Gastrocnemius medialis (tissue), 4 donors: ENCODE measurements at regions not wholly inside any gene's neighbourhood (a gene's known extent, or its start where the extent isn't known, plus 50 kb on each side); places are given as distances from the start of the nearest gene placed in this dataset.
"Not testable (repeated sequence)": the region's sequence is repeated elsewhere in the genome, so short reads cannot be mapped to it uniquely, and the experiment has no call there.

Experiments used
- ATAC-seq, 2 donors: fragments of 150-250 bp; one replicate each; pipeline ENCODE4 v1.9.1; 2016
- DNase-seq, 2 donors: peaks; one replicate each; pipeline ENCODE4 v3.0.0-alpha.2; 2019
- H3K27ac ChIP-seq, 4 donors: fragments of 200-600 bp; sonication (generic); 1 replicate in 1 of 4; 2 replicates in 3 of 4; pipeline ENCODE4 v1.5.1; 2016 to 2018; ENCODE audit warnings: mild to moderate bottlenecking in 2 of 4, moderate library complexity in 1 of 4
- H3K27me3 ChIP-seq, 3 donors: fragments of 200-600 bp; sonication (generic) in 2 of 3; 1 replicate in 1 of 3; 2 replicates in 2 of 3; pipeline versions ENCODE4 v1.5.1 to v1.6.0; 2016 to 2019; ENCODE audit warnings: mild to moderate bottlenecking in 1 of 3, moderate library complexity in 1 of 3
- H3K36me3 ChIP-seq, 2 donors: fragments of 200-600 bp; sonication (generic) in 1 of 2; one replicate each; pipeline ENCODE4 v1.5.1; 2017 to 2018
- H3K4me1 ChIP-seq, 2 donors: fragments of 200-600 bp; sonication (generic) in 1 of 2; one replicate each; pipeline ENCODE4 v1.5.1; 2016 to 2017; ENCODE audit warnings: mild to moderate bottlenecking in 2 of 2
- H3K4me3 ChIP-seq, 4 donors: fragments of 200-600 bp; sonication (generic) in 3 of 4; 1 replicate in 1 of 4; 2 replicates in 3 of 4; pipeline ENCODE4 v1.5.1; 2016 to 2019; ENCODE audit warnings: mild to moderate bottlenecking in 2 of 4
- H3K9me3 ChIP-seq, 3 donors: fragments of 200-600 bp; sonication (generic) in 2 of 3; 1 replicate in 1 of 3; 2 replicates in 2 of 3; pipeline ENCODE4 v1.5.1; 2016 to 2019
- POLR2A ChIP-seq, 2 donors: fragments of 450-650 bp; IDR thresholded peaks; one replicate each; pipeline ENCODE4 v1.6.1; 2017; ENCODE audit warnings: antibody characterized with exemption in 2 of 2, mild to moderate bottlenecking in 2 of 2, moderate library complexity in 2 of 2
- in situ Hi-C, 4 donors: fragments of 200-750 bp; cut with MboI; loops; one replicate each; pipeline versions ENCODE4 v1.15.0 to v1.8.0; 2017; ENCODE audit warnings: low sequenced_read_pairs in 4 of 4
- intact Hi-C: fragments of 100-400 bp; cut with DNase I; formaldehyde crosslinking; loops from one replicate; pipeline ENCODE4 v1.15.1; 2023; ENCODE audit warnings: low total_unique reads
- TF ChIP-seq, protein P1 (sequence below), 5 experiments: fragments of 450-650 bp in 3 of 5; fragments of 200-600 bp in 2 of 5; sonication (generic) in 2 of 5; IDR thresholded peaks in 4 of 5; conservative IDR thresholded peaks in 1 of 5; 1 replicate in 4 of 5; 2 replicates in 1 of 5; pipeline ENCODE4 v1.5.1; 2016 to 2019; ENCODE audit warnings: antibody characterized with exemption in 5 of 5, mild to moderate bottlenecking in 3 of 5, moderate library complexity in 3 of 5

DNA sequence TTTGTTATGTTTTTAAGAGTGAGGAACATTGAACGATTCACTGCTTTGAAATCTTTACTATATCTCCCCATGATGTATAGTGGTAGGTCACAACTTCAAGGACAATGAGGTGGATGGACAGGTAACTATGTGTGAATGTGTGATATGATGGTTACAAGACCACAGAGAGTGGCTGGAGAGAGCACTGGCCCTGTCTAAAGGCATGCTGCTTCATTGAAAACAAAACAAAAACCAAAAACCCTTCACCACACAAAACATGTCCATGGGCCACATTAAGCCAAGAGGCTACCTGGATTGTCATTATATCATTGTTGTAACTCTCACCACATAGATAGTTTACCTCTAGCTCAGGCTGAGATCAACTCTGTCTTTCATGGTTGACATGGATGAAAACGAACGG lies 180.6 kb upstream of the TENT5A start:
- TF ChIP-seq POLR2A (IDR thresholded peaks at IDR 0.05), result no peak
- TF ChIP-seq, protein P1, sequence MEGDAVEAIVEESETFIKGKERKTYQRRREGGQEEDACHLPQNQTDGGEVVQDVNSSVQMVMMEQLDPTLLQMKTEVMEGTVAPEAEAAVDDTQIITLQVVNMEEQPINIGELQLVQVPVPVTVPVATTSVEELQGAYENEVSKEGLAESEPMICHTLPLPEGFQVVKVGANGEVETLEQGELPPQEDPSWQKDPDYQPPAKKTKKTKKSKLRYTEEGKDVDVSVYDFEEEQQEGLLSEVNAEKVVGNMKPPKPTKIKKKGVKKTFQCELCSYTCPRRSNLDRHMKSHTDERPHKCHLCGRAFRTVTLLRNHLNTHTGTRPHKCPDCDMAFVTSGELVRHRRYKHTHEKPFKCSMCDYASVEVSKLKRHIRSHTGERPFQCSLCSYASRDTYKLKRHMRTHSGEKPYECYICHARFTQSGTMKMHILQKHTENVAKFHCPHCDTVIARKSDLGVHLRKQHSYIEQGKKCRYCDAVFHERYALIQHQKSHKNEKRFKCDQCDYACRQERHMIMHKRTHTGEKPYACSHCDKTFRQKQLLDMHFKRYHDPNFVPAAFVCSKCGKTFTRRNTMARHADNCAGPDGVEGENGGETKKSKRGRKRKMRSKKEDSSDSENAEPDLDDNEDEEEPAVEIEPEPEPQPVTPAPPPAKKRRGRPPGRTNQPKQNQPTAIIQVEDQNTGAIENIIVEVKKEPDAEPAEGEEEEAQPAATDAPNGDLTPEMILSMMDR (IDR thresholded peaks at IDR 0.05 in 4 of 5, conservative IDR thresholded peaks at IDR 0.05 in 1 of 5), result no peak
- H3K9me3 ChIP-seq, result no peaks in the 10 kb centered on the region
- DNase-seq, result no peak
- no peaks in the 10 kb centered on the region for H3K36me3 ChIP-seq
- no peak overlapping the region for H3K27ac ChIP-seq
- H3K4me3 ChIP-seq, result no peak overlapping the region
- H3K27me3 ChIP-seq, result no peaks in the 10 kb centered on the region
- intact Hi-C loops (no loop called here), in situ Hi-C loops (no loop called here)
- H3K4me1 ChIP-seq, result no peaks in the 10 kb centered on the region
- ATAC-seq, result no peak

DNA sequence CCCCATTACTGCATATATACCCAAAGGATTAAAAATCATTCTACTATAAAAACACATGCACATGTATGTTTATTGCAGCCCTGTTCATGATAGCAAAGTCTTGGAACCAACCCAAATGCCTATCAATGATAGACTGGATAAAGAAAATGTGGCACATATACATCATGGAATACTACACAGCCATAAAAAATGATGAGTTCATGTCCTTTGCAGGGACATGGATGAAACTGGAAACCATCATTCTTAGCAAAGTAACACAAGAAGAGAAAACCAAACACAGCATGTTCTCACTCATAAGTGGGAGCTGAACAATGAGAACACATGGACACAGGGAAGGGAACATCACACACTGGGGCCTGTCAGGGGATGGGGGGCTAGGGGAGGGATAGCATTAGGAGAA lies 180.0 kb upstream of the TENT5A start:
- H3K27me3 ChIP-seq, intact Hi-C loops, in situ Hi-C loops, H3K9me3 ChIP-seq, H3K4me1 ChIP-seq, H3K36me3 ChIP-seq, ATAC-seq, DNase-seq, H3K27ac ChIP-seq, H3K4me3 ChIP-seq: not testable (repeated sequence)

DNA sequence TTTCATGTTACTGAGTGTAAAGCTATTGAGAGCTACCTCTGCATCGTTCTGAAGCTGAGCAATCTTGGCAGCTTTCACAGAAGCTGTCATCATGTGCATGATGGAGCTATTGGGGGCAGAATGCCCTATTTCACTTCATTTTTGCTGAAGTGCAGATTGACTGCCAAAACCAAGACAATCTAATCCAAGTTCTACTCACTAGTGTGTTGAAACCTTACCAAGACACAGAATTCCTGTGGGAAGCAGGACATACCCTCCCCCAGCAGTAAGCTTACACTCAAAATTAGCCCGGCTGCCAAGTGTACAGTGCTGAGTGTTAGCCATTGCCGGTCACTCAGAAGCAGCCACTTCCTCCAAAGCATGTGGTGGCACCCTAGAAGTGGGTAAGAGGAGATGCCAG lies 177.3 kb upstream of the TENT5A start:
- in situ Hi-C loops, result no loop called here

DNA sequence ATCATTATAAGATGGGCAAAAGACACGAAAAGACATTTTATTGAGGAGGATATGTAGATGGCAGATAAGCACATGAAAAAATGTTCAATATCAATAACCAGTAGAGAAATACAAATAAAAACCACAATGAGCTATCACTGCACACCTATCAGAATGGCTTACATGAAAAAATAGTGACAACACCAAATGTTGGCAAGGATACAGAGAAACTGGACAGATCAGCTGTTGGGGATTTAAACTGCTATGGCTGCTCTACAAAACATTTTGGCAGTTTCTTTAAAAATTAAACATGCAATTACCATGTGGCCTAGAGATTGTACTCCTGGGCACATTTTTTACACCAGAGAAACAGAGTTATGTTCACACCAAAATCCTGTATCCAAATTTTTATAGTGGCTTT lies 172.7 kb upstream of the TENT5A start:
- DNase-seq (no peak), ATAC-seq (no peak)
- H3K4me1 ChIP-seq, result no peaks in the 10 kb centered on the region
- intact Hi-C loops, result no loop called here
- in situ Hi-C loops, result no loop called here
- no peaks in the 10 kb centered on the region for H3K36me3 ChIP-seq
- H3K4me3 ChIP-seq, result no peak overlapping the region
- no peak for TF ChIP-seq POLR2A (IDR thresholded peaks at IDR 0.05)
- TF ChIP-seq, protein P1 (IDR thresholded peaks at IDR 0.05 in 4 of 5, conservative IDR thresholded peaks at IDR 0.05 in 1 of 5), result no peak
- H3K27me3 ChIP-seq, result no peaks in the 10 kb centered on the region
- H3K27ac ChIP-seq, result no peak overlapping the region
- H3K9me3 ChIP-seq, result no peaks in the 10 kb centered on the region

More for the DNA sequence above, 177.3 kb upstream of the TENT5A start:
- TF ChIP-seq, protein P1 (IDR thresholded peaks at IDR 0.05 in 4 of 5, conservative IDR thresholded peaks at IDR 0.05 in 1 of 5), result no peak
- TF ChIP-seq POLR2A (IDR thresholded peaks at IDR 0.05), result no peak
- H3K27ac ChIP-seq, result no peak overlapping the region
- DNase-seq, result no peak
- H3K36me3 ChIP-seq, result no peaks in the 10 kb centered on the region
- no peaks in the 10 kb centered on the region for H3K4me1 ChIP-seq
- H3K27me3 ChIP-seq, result no peaks in the 10 kb centered on the region
- no peaks in the 10 kb centered on the region for H3K9me3 ChIP-seq
- ATAC-seq, result no peak
- H3K4me3 ChIP-seq, result no peak overlapping the region
- intact Hi-C loops, result no loop called here

DNA sequence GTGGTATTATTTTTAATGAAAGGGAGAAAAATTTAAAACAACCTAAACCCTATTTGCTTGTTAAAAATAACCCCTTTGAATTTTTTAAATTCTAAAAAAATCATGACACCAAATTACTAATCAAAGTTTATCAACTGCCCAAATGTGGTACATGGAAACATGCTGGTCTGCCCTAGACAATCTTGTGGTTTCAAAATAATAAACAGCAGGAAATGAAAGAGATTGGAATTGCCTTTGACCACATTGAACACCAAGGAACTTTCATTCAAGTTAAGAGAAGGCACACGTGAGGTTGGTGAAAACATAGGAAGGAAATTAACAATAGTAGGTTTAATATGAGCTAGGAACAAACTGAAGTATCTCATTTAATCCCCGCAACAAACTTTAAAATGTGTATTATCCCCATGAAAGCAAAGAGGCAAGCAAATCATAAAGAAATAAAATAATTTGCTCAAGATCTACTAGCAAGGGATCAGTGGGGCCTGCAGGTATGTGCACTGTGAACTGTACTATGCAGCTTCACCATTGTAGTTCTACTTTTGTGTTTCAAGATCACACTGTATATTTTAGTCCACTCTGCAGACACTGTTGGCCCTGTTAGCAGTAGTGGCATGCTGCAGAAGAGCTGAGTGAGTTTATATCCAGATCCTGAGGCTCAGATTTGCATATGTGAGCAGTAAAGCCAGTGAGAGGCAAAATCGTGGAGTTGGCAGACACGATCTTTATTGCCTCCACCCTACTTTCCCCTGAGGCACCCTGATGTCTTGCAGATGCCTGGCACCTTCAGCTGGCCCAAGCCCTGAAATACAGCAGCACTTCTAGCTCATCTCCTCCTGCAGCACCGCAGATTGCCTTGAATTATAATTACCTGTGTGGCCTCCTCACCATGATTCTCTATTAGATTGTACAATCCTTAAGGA lies 157.8 kb upstream of the TENT5A start:
- no peak overlapping the region for H3K4me3 ChIP-seq
- intact Hi-C loops, result no loop called here
- no peaks in the 10 kb centered on the region for H3K27me3 ChIP-seq
- no peaks in the 10 kb centered on the region for H3K4me1 ChIP-seq
- no peaks in the 10 kb centered on the region for H3K36me3 ChIP-seq
- DNase-seq (no peak), ATAC-seq (no peak)
- in situ Hi-C loops, result no loop called here
- no peak for TF ChIP-seq POLR2A (IDR thresholded peaks at IDR 0.05)
- TF ChIP-seq, protein P1 (IDR thresholded peaks at IDR 0.05 in 4 of 5, conservative IDR thresholded peaks at IDR 0.05 in 1 of 5), result no peak
- H3K27ac ChIP-seq, result no peak overlapping the region
- H3K9me3 ChIP-seq, result no peaks in the 10 kb centered on the region
